ENCODE measurements at regions not wholly inside any gene's neighbourhood (a gene's known extent, or its start where the extent isn't known, plus 50 kb on each side); places are given as distances from the start of the nearest gene placed in this dataset.

- no peaks in the 10 kb centered on the region for H3K36me3 ChIP-seq (ENCODE audit: control insufficient read depth in 3 of 3, insufficient read depth in 3 of 3, low read length in 3 of 3)
- no peak overlapping the region for H3K27ac ChIP-seq (ENCODE audit: low read depth, low read length)
- no peaks in the 10 kb centered on the region for H3K27me3 ChIP-seq (ENCODE audit: control insufficient read depth in 3 of 3, insufficient read depth in 3 of 3, low read length in 3 of 3)
- H3K4me3 ChIP-seq (ENCODE audit: low read length in 3 of 3), result no peak overlapping the region
- no peaks in the 10 kb centered on the region for H3K4me1 ChIP-seq (ENCODE audit: control insufficient read depth in 3 of 3, insufficient read depth in 3 of 3, low read length in 3 of 3)
- no peak overlapping the region for H3K9ac ChIP-seq (ENCODE audit: low read depth in 1 of 3, low read length in 3 of 3)
- H3K9me3 ChIP-seq (ENCODE audit: control insufficient read depth in 3 of 3, low read length in 3 of 3), result no peaks in the 10 kb centered on the region
Measured at GRCh38 chr11:28677721-28678120, 569.5 kb downstream of the METTL15 start.

GRCh38 chr11:28675183-28675582 is 567.0 kb downstream of the METTL15 start:
- H3K36me3 ChIP-seq (ENCODE audit: control insufficient read depth in 3 of 3, insufficient read depth in 3 of 3, low read length in 3 of 3), result no peaks in the 10 kb centered on the region
- no peak overlapping the region for H3K9ac ChIP-seq (ENCODE audit: low read depth in 1 of 3, low read length in 3 of 3)
- H3K4me1 ChIP-seq (ENCODE audit: control insufficient read depth in 3 of 3, insufficient read depth in 3 of 3, low read length in 3 of 3), result no peaks in the 10 kb centered on the region
- no peaks in the 10 kb centered on the region for H3K9me3 ChIP-seq (ENCODE audit: control insufficient read depth in 3 of 3, low read length in 3 of 3)
- H3K27ac ChIP-seq (ENCODE audit: low read depth, low read length), result no peak overlapping the region
- no peak overlapping the region for H3K4me3 ChIP-seq (ENCODE audit: low read length in 3 of 3)
- no peaks in the 10 kb centered on the region for H3K27me3 ChIP-seq (ENCODE audit: control insufficient read depth in 3 of 3, insufficient read depth in 3 of 3, low read length in 3 of 3)

GRCh38 chr11:28674433-28675103 is 566.4 kb downstream of the METTL15 start:
- Histone ChIP-seq H3K9me3 (ENCODE audit: control insufficient read depth in 3 of 3, low read length in 3 of 3) (no peaks in the 10 kb centered on the region), H3K9ac (ENCODE audit: low read depth in 1 of 3, low read length in 3 of 3) (no peak overlapping the region), H3K27ac (ENCODE audit: low read depth, low read length) (no peak overlapping the region), H3K4me1 (ENCODE audit: control insufficient read depth in 3 of 3, insufficient read depth in 3 of 3, low read length in 3 of 3) (no peaks in the 10 kb centered on the region), H3K36me3 (ENCODE audit: control insufficient read depth in 3 of 3, insufficient read depth in 3 of 3, low read length in 3 of 3) (no peaks in the 10 kb centered on the region), H3K4me3 (ENCODE audit: low read length in 3 of 3) (no peak overlapping the region), H3K27me3 (ENCODE audit: control insufficient read depth in 3 of 3, insufficient read depth in 3 of 3, low read length in 3 of 3) (no peaks in the 10 kb centered on the region)

- no peaks in the 10 kb centered on the region for H3K36me3 ChIP-seq (ENCODE audit: control insufficient read depth in 3 of 3, insufficient read depth in 3 of 3, low read length in 3 of 3)
- no peaks in the 10 kb centered on the region for H3K4me1 ChIP-seq (ENCODE audit: control insufficient read depth in 3 of 3, insufficient read depth in 3 of 3, low read length in 3 of 3)
- H3K27ac ChIP-seq (ENCODE audit: low read depth, low read length), result no peak overlapping the region
- H3K27me3 ChIP-seq (ENCODE audit: control insufficient read depth in 3 of 3, insufficient read depth in 3 of 3, low read length in 3 of 3), result no peaks in the 10 kb centered on the region
- H3K9ac ChIP-seq (ENCODE audit: low read depth in 1 of 3, low read length in 3 of 3), result no peak overlapping the region
- H3K4me3 ChIP-seq (ENCODE audit: low read length in 3 of 3), result no peak overlapping the region
- H3K9me3 ChIP-seq (ENCODE audit: control insufficient read depth in 3 of 3, low read length in 3 of 3), result no peaks in the 10 kb centered on the region
Measured at GRCh38 chr11:28673691-28674432, 565.7 kb downstream of the METTL15 start.

GRCh38 chr11:28671274-28671673 is 563.1 kb downstream of the METTL15 start:
- Histone ChIP-seq H3K9ac (ENCODE audit: low read depth in 1 of 3, low read length in 3 of 3) (no peak overlapping the region), H3K9me3 (ENCODE audit: control insufficient read depth in 3 of 3, low read length in 3 of 3) (no peaks in the 10 kb centered on the region), H3K27ac (ENCODE audit: low read depth, low read length) (no peak overlapping the region), H3K4me1 (ENCODE audit: control insufficient read depth in 3 of 3, insufficient read depth in 3 of 3, low read length in 3 of 3) (no peaks in the 10 kb centered on the region), H3K4me3 (ENCODE audit: low read length in 3 of 3) (no peak overlapping the region), H3K36me3 (ENCODE audit: control insufficient read depth in 3 of 3, insufficient read depth in 3 of 3, low read length in 3 of 3) (no peaks in the 10 kb centered on the region), H3K27me3 (ENCODE audit: control insufficient read depth in 3 of 3, insufficient read depth in 3 of 3, low read length in 3 of 3) (no peaks in the 10 kb centered on the region)

- Histone ChIP-seq H3K27me3 (ENCODE audit: control insufficient read depth in 3 of 3, insufficient read depth in 3 of 3, low read length in 3 of 3) (no peaks in the 10 kb centered on the region), H3K27ac (ENCODE audit: low read depth, low read length) (no peak overlapping the region), H3K4me1 (ENCODE audit: control insufficient read depth in 3 of 3, insufficient read depth in 3 of 3, low read length in 3 of 3) (no peaks in the 10 kb centered on the region), H3K36me3 (ENCODE audit: control insufficient read depth in 3 of 3, insufficient read depth in 3 of 3, low read length in 3 of 3) (no peaks in the 10 kb centered on the region), H3K9ac (ENCODE audit: low read depth in 1 of 3, low read length in 3 of 3) (no peak overlapping the region), H3K4me3 (ENCODE audit: low read length in 3 of 3) (no peak overlapping the region), H3K9me3 (ENCODE audit: control insufficient read depth in 3 of 3, low read length in 3 of 3) (no peaks in the 10 kb centered on the region)
Measured at GRCh38 chr11:28666632-28667031, 558.4 kb downstream of the METTL15 start.

GRCh38 chr11:28659716-28660348 is 551.6 kb downstream of the METTL15 start:
- no peak overlapping the region for H3K4me3 ChIP-seq (ENCODE audit: low read length in 3 of 3)
- H3K4me1 ChIP-seq (ENCODE audit: control insufficient read depth in 3 of 3, insufficient read depth in 3 of 3, low read length in 3 of 3), result no peaks in the 10 kb centered on the region
- H3K27me3 ChIP-seq (ENCODE audit: control insufficient read depth in 3 of 3, insufficient read depth in 3 of 3, low read length in 3 of 3), result no peaks in the 10 kb centered on the region
- H3K9ac ChIP-seq (ENCODE audit: low read depth in 1 of 3, low read length in 3 of 3), result no peak overlapping the region
- no peaks in the 10 kb centered on the region for H3K9me3 ChIP-seq (ENCODE audit: control insufficient read depth in 3 of 3, low read length in 3 of 3)
- no peaks in the 10 kb centered on the region for H3K36me3 ChIP-seq (ENCODE audit: control insufficient read depth in 3 of 3, insufficient read depth in 3 of 3, low read length in 3 of 3)
- no peak overlapping the region for H3K27ac ChIP-seq (ENCODE audit: low read depth, low read length)

GRCh38 chr11:28657378-28658030 is 549.3 kb downstream of the METTL15 start:
- Histone ChIP-seq H3K9me3 (ENCODE audit: control insufficient read depth in 3 of 3, low read length in 3 of 3) (no peaks in the 10 kb centered on the region), H3K4me3 (ENCODE audit: low read length in 3 of 3) (no peak overlapping the region), H3K9ac (ENCODE audit: low read depth in 1 of 3, low read length in 3 of 3) (no peak overlapping the region), H3K4me1 (ENCODE audit: control insufficient read depth in 3 of 3, insufficient read depth in 3 of 3, low read length in 3 of 3) (no peaks in the 10 kb centered on the region), H3K27me3 (ENCODE audit: control insufficient read depth in 3 of 3, insufficient read depth in 3 of 3, low read length in 3 of 3) (no peaks in the 10 kb centered on the region), H3K27ac (ENCODE audit: low read depth, low read length) (no peak overlapping the region), H3K36me3 (ENCODE audit: control insufficient read depth in 3 of 3, insufficient read depth in 3 of 3, low read length in 3 of 3) (no peaks in the 10 kb centered on the region)

- Histone ChIP-seq H3K9me3 (ENCODE audit: control insufficient read depth in 3 of 3, low read length in 3 of 3) (no peaks in the 10 kb centered on the region), H3K9ac (ENCODE audit: low read depth in 1 of 3, low read length in 3 of 3) (no peak overlapping the region), H3K27me3 (ENCODE audit: control insufficient read depth in 3 of 3, insufficient read depth in 3 of 3, low read length in 3 of 3) (no peaks in the 10 kb centered on the region), H3K4me3 (ENCODE audit: low read length in 3 of 3) (no peak overlapping the region), H3K27ac (ENCODE audit: low read depth, low read length) (no peak overlapping the region), H3K36me3 (ENCODE audit: control insufficient read depth in 3 of 3, insufficient read depth in 3 of 3, low read length in 3 of 3) (no peaks in the 10 kb centered on the region), H3K4me1 (ENCODE audit: control insufficient read depth in 3 of 3, insufficient read depth in 3 of 3, low read length in 3 of 3) (no peaks in the 10 kb centered on the region)
Measured at GRCh38 chr11:28654191-28654590, 546.0 kb downstream of the METTL15 start.

GRCh38 chr11:28649922-28650321 is 541.7 kb downstream of the METTL15 start:
- H3K4me1 ChIP-seq (ENCODE audit: control insufficient read depth in 3 of 3, insufficient read depth in 3 of 3, low read length in 3 of 3), result no peaks in the 10 kb centered on the region
- no peaks in the 10 kb centered on the region for H3K27me3 ChIP-seq (ENCODE audit: control insufficient read depth in 3 of 3, insufficient read depth in 3 of 3, low read length in 3 of 3)
- no peak overlapping the region for H3K9ac ChIP-seq (ENCODE audit: low read depth in 1 of 3, low read length in 3 of 3)
- H3K9me3 ChIP-seq (ENCODE audit: control insufficient read depth in 3 of 3, low read length in 3 of 3), result no peaks in the 10 kb centered on the region
- no peak overlapping the region for H3K27ac ChIP-seq (ENCODE audit: low read depth, low read length)
- H3K4me3 ChIP-seq (ENCODE audit: low read length in 3 of 3), result no peak overlapping the region
- no peaks in the 10 kb centered on the region for H3K36me3 ChIP-seq (ENCODE audit: control insufficient read depth in 3 of 3, insufficient read depth in 3 of 3, low read length in 3 of 3)
